ENCODE measurements at regions not wholly inside any gene's neighbourhood (a gene's known extent, or its start where the extent isn't known, plus 50 kb on each side); places are given as distances from the start of the nearest gene placed in this dataset.

DNA sequence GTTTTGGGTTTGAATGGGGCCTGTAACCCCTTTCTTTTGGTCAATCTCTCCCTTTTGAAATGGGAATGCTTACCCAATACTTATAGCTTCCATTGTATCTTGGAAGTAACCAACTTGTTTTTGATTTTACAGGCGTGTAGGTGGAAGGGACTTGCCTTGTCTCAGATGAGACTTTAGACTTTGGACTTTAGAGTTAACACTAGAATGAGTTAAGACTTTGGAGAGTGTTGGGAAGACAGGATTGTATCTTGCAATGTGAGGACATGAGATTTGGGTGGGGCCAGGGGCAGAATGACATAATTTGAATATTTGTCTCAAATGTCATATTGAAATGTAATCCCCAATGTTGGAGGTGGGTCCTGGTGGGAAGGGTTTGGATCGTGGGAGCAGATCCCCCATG lies 1466.9 kb downstream of the LRRC4C start:
- TF ChIP-seq EZH2 (IDR thresholded peaks at IDR 0.05), result no peak
- TF ChIP-seq, protein P1, sequence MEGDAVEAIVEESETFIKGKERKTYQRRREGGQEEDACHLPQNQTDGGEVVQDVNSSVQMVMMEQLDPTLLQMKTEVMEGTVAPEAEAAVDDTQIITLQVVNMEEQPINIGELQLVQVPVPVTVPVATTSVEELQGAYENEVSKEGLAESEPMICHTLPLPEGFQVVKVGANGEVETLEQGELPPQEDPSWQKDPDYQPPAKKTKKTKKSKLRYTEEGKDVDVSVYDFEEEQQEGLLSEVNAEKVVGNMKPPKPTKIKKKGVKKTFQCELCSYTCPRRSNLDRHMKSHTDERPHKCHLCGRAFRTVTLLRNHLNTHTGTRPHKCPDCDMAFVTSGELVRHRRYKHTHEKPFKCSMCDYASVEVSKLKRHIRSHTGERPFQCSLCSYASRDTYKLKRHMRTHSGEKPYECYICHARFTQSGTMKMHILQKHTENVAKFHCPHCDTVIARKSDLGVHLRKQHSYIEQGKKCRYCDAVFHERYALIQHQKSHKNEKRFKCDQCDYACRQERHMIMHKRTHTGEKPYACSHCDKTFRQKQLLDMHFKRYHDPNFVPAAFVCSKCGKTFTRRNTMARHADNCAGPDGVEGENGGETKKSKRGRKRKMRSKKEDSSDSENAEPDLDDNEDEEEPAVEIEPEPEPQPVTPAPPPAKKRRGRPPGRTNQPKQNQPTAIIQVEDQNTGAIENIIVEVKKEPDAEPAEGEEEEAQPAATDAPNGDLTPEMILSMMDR (IDR thresholded peaks at IDR 0.05), result no peak
- no peak for TF ChIP-seq EZH2phosphoT487 (IDR thresholded peaks at IDR 0.05)

Measured in neural progenitor cell (in vitro differentiated cells).